K562 (cell line): ENCODE measurements at regions not wholly inside any gene's neighbourhood (a gene's known extent, or its start where the extent isn't known, plus 50 kb on each side); places are given as distances from the start of the nearest gene placed in this dataset.

ENCODE experiments used
- BCL6 ChIP-seq: fragments of 250-450 bp; sonication (Bioruptor Pico); IDR thresholded peaks from 2 replicates; pipeline ENCODE4 v1.4.0; 2020
- CBX1 ChIP-seq: sonication (generic); IDR thresholded peaks from 2 replicates; pipeline ENCODE4 v1.6.1; 2016; ENCODE audit warnings: antibody characterized with exemption, low read depth, mild to moderate bottlenecking
- CBX3 ChIP-seq, 2 experiments: IDR thresholded peaks; 1 replicate in 1 of 2; 2 replicates in 1 of 2; pipeline ENCODE4 v1.6.1; 2012; ENCODE audit warnings: inconsistent platforms in 2 of 2, low read length in 2 of 2, borderline replicate concordance in 1 of 2, control low read depth in 1 of 2
- CHD1 ChIP-seq: fragments of 200-600 bp; sonication (generic); IDR thresholded peaks from one replicate; pipeline ENCODE4 v1.6.1; 2012; ENCODE audit warnings: mild to moderate bottlenecking, moderate library complexity, low read length, inconsistent platforms
- FOXA3 ChIP-seq, 2 experiments: fragments of 450-650 bp in 1 of 2; sonication (generic) in 1 of 2; formaldehyde crosslinking; IDR thresholded peaks in 1 of 2; conservative IDR thresholded peaks in 1 of 2; 2 replicates each; pipeline versions ENCODE4 v1.4.0 to v1.8.0; 2020 to 2022; ENCODE audit warnings: mild to moderate bottlenecking in 2 of 2, missing genetic modification reagents in 1 of 2
- MCM7 ChIP-seq, 2 experiments: fragments of 450-650 bp; IDR thresholded peaks; 2 replicates each; pipeline ENCODE4 v1.6.1; 2016 to 2018
- MEIS2 ChIP-seq: fragments of 450-650 bp; IDR thresholded peaks from 2 replicates; pipeline ENCODE4 v1.6.1; 2014; ENCODE audit warnings: mild to moderate bottlenecking; ENCODE audit not compliant: partially characterized antibody
- NONO ChIP-seq, 2 experiments: fragments of 200-400 bp in 1 of 2; fragments of 450-650 bp in 1 of 2; formaldehyde crosslinking in 1 of 2; IDR thresholded peaks; 2 replicates each; pipeline ENCODE4 v1.6.1; 2017; ENCODE audit warnings: low read depth in 2 of 2, mild to moderate bottlenecking in 2 of 2, moderate library complexity in 2 of 2, low read length in 1 of 2
- PHB2 ChIP-seq: fragments of 450-650 bp; IDR thresholded peaks from 2 replicates; pipeline ENCODE4 v1.6.1; 2017; ENCODE audit warnings: low read depth
- SP1 ChIP-seq: sonication (generic); formaldehyde crosslinking; IDR thresholded peaks from 2 replicates; pipeline ENCODE4 v1.8.1; 2022; ENCODE audit warnings: mild to moderate bottlenecking, missing genetic modification reagents
- TAF7 ChIP-seq: fragments of 450-650 bp; IDR thresholded peaks from 2 replicates; pipeline ENCODE4 v1.6.1; 2016; ENCODE audit warnings: missing genetic modification characterization, missing compliant biosample characterization
- TCF7 ChIP-seq: sonication (generic); IDR thresholded peaks from 2 replicates; pipeline ENCODE4 v1.6.1; 2016; ENCODE audit warnings: antibody characterized with exemption, borderline replicate concordance
- ZBED1 ChIP-seq: IDR thresholded peaks from 2 replicates; pipeline ENCODE4 v1.6.1; 2014
- ZNF354B ChIP-seq: fragments of 250-450 bp; sonication (Bioruptor Pico); IDR thresholded peaks from 2 replicates; pipeline ENCODE4 v1.4.0; 2020
- TF ChIP-seq, protein P1 (sequence below): fragments of 450-650 bp; formaldehyde crosslinking; conservative IDR thresholded peaks from 2 replicates; pipeline ENCODE4 v1.4.0; 2022; ENCODE audit warnings: mild to moderate bottlenecking, missing genetic modification characterization
- TF ChIP-seq, protein P2 (sequence below), 2 experiments: fragments of 450-650 bp; IDR thresholded peaks; 2 replicates each; pipeline ENCODE4 v1.6.1; 2016
- TF ChIP-seq, protein P3 (sequence below): fragments of 250-450 bp; sonication (Bioruptor Pico); IDR thresholded peaks from 2 replicates; pipeline ENCODE4 v1.4.0; 2020; ENCODE audit warnings: borderline replicate concordance
- TF ChIP-seq, protein P4 (sequence below): fragments of 450-650 bp; IDR thresholded peaks from 2 replicates; pipeline ENCODE4 v1.6.1; 2016; ENCODE audit warnings: low read depth, mild to moderate bottlenecking, moderate library complexity
- TF ChIP-seq, protein P5 (sequence below): fragments of 450-650 bp; IDR thresholded peaks from 2 replicates; pipeline ENCODE4 v1.6.1; 2016

DNA sequence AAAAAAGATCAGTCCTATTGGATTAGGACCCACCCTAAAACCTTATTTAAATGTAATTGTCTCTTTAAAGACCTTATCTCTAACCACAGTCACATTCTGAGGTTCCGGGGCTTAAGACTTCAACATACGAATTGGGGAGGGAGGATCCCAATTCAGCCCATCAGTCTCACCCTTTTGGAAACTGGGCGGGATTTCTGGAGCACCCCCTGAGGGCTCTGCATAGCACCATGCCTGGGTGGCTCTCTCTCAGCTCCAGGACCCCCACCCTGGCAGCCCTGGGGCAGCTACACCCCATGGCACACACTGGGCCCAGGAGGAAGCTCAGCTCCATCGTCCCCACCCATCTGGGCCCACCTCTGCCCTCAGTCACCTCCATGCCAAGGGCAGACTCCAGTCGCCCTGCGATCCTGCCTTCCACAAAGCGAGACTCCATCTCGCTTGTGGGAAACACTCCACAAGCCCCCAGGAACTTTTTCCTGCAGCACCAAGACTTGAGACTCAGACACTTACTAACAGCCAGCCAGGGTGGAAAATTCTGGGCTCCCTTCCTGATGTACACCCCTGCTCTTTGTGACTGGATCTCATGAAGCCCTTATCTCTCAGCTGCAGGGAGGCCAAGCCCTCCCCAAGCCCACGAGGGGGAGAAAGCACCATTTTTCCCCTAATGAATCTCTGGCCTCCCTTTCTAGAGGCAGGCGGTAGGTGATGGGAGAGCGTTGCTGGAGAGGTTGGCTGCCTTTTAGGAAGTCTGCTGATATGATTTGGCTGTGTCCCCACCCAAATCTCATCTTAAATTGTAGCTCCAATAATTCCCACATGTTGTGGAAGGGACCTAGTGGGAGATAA, 90.8 kb upstream of the KDM7A start (continued):
- TF ChIP-seq MCM7 (IDR thresholded peaks at IDR 0.05) (no peak), CBX3 (IDR thresholded peaks at IDR 0.05; ENCODE audit: borderline replicate concordance in 1 of 2, low read length in 2 of 2) (peak in 1 of 2 experiments; percentile 96; a peak in 2 of 3 replicates), NONO (IDR thresholded peaks at IDR 0.05; ENCODE audit: low read depth in 2 of 2, low read length in 1 of 2) (0 out of 4 replicates have a peak, but pooled peaks of 1 of the 2 experiments have one; percentile 46), ZBED1 (no peak; the same call in 1 of the 2 replicates), BCL6 (no peak), SP1 (CRISPR knock-in tag) (peak; percentile 66; the same call in 1 of the 2 replicates), ZNF354B (no peak), CHD1 (peak; percentile 24), CBX1 (no peak), TCF7 (no peak; the same call in 1 of the 2 replicates), FOXA3 (CRISPR knock-in tag; conservative IDR thresholded peaks at IDR 0.05 in 1 of 2, IDR thresholded peaks at IDR 0.05 in 1 of 2) (peak in 1 of 2 experiments; percentile 70; a peak in 1 of 4 replicates), PHB2 (no peak), TAF7 (no peak), MEIS2 (no peak)
- TF ChIP-seq, protein P1, sequence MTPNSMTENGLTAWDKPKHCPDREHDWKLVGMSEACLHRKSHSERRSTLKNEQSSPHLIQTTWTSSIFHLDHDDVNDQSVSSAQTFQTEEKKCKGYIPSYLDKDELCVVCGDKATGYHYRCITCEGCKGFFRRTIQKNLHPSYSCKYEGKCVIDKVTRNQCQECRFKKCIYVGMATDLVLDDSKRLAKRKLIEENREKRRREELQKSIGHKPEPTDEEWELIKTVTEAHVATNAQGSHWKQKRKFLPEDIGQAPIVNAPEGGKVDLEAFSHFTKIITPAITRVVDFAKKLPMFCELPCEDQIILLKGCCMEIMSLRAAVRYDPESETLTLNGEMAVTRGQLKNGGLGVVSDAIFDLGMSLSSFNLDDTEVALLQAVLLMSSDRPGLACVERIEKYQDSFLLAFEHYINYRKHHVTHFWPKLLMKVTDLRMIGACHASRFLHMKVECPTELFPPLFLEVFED (CRISPR knock-in tag), result no peak
- TF ChIP-seq, protein P2, sequence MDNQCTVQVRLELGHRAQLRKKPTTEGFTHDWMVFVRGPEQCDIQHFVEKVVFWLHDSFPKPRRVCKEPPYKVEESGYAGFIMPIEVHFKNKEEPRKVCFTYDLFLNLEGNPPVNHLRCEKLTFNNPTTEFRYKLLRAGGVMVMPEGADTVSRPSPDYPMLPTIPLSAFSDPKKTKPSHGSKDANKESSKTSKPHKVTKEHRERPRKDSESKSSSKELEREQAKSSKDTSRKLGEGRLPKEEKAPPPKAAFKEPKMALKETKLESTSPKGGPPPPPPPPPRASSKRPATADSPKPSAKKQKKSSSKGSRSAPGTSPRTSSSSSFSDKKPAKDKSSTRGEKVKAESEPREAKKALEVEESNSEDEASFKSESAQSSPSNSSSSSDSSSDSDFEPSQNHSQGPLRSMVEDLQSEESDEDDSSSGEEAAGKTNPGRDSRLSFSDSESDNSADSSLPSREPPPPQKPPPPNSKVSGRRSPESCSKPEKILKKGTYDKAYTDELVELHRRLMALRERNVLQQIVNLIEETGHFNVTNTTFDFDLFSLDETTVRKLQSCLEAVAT (IDR thresholded peaks at IDR 0.05), result peak in 1 of 2 experiments; percentile 85; a peak in 2 of 4 replicates
- TF ChIP-seq, protein P3, sequence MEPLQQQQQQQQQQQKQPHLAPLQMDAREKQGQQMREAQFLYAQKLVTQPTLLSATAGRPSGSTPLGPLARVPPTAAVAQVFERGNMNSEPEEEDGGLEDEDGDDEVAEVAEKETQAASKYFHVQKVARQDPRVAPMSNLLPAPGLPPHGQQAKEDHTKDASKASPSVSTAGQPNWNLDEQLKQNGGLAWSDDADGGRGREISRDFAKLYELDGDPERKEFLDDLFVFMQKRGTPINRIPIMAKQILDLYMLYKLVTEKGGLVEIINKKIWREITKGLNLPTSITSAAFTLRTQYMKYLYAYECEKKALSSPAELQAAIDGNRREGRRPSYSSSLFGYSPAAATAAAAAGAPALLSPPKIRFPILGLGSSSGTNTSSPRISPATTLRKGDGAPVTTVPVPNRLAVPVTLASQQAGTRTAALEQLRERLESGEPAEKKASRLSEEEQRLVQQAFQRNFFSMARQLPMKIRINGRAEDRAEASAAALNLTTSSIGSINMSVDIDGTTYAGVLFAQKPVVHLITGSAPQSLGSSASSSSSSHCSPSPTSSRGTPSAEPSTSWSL, result no peak
- TF ChIP-seq, protein P4, sequence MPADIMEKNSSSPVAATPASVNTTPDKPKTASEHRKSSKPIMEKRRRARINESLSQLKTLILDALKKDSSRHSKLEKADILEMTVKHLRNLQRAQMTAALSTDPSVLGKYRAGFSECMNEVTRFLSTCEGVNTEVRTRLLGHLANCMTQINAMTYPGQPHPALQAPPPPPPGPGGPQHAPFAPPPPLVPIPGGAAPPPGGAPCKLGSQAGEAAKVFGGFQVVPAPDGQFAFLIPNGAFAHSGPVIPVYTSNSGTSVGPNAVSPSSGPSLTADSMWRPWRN, result peak; percentile 59; the same call in 1 of the 2 replicates
- TF ChIP-seq, protein P5, sequence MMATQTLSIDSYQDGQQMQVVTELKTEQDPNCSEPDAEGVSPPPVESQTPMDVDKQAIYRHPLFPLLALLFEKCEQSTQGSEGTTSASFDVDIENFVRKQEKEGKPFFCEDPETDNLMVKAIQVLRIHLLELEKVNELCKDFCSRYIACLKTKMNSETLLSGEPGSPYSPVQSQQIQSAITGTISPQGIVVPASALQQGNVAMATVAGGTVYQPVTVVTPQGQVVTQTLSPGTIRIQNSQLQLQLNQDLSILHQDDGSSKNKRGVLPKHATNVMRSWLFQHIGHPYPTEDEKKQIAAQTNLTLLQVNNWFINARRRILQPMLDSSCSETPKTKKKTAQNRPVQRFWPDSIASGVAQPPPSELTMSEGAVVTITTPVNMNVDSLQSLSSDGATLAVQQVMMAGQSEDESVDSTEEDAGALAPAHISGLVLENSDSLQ, result peak; percentile 12; the same call in 1 of the 2 replicates
